ENCODE measurements at regions not wholly inside any gene's neighbourhood (a gene's known extent, or its start where the extent isn't known, plus 50 kb on each side); places are given as distances from the start of the nearest gene placed in this dataset.
"Not testable (repeated sequence)": the region's sequence is repeated elsewhere in the genome, so short reads cannot be mapped to it uniquely, and the experiment has no call there.

- H3K27ac Mint-ChIP-seq = no peak overlapping the region
- intact Hi-C loops (cut with micrococcal nuclease) = no loop called here
- H3K4me1 Mint-ChIP-seq (ENCODE audit: low read depth) = no peaks in the 10 kb centered on the region
- no peaks in the 10 kb centered on the region for H3K36me3 Mint-ChIP-seq (ENCODE audit: low read depth)
- no peaks in the 10 kb centered on the region for H3K9me3 Mint-ChIP-seq
- H3K4me3 Mint-ChIP-seq = no peak overlapping the region
- H3K27me3 Mint-ChIP-seq = peaks cover 1% of the 10 kb centered on the region
Observed at GRCh38 chr7:22066522-22066921, 120.8 kb upstream of the CDCA7L start.

GRCh38 chr7:22064816-22065215 is 119.1 kb upstream of the CDCA7L start:
- no peak overlapping the region for H3K27ac Mint-ChIP-seq
- intact Hi-C loops (cut with micrococcal nuclease) = no loop called here
- no peaks in the 10 kb centered on the region for H3K4me1 Mint-ChIP-seq (ENCODE audit: low read depth)
- no peaks in the 10 kb centered on the region for H3K9me3 Mint-ChIP-seq
- H3K27me3 Mint-ChIP-seq = peaks cover 1% of the 10 kb centered on the region
- H3K36me3 Mint-ChIP-seq (ENCODE audit: low read depth) = no peaks in the 10 kb centered on the region
- H3K4me3 Mint-ChIP-seq = no peak overlapping the region

- intact Hi-C loops (cut with micrococcal nuclease) = no loop called here
- Mint-ChIP-seq H3K9me3 (no peaks in the 10 kb centered on the region), H3K4me1 (ENCODE audit: low read depth) (no peaks in the 10 kb centered on the region), H3K27ac (no peak overlapping the region), H3K27me3 (peaks cover 1% of the 10 kb centered on the region), H3K36me3 (ENCODE audit: low read depth) (no peaks in the 10 kb centered on the region), H3K4me3 (no peak overlapping the region)
Observed at GRCh38 chr7:22061775-22062174, 116.1 kb upstream of the CDCA7L start.

GRCh38 chr7:22060863-22061262 is 115.2 kb upstream of the CDCA7L start:
- Mint-ChIP-seq H3K27ac (no peak overlapping the region), H3K36me3 (ENCODE audit: low read depth) (no peaks in the 10 kb centered on the region), H3K4me1 (ENCODE audit: low read depth) (no peaks in the 10 kb centered on the region), H3K9me3 (peaks cover 2% of the 10 kb centered on the region), H3K27me3 (no peaks in the 10 kb centered on the region), H3K4me3 (no peak overlapping the region)
- intact Hi-C loops (cut with micrococcal nuclease) = no loop called here

- intact Hi-C loops (cut with micrococcal nuclease) = no loop called here
- H3K36me3 Mint-ChIP-seq (ENCODE audit: low read depth) = no peaks in the 10 kb centered on the region
- H3K27ac Mint-ChIP-seq = no peak overlapping the region
- H3K27me3 Mint-ChIP-seq = no peaks in the 10 kb centered on the region
- peaks cover 9% of the 10 kb centered on the region for H3K9me3 Mint-ChIP-seq
- no peaks in the 10 kb centered on the region for H3K4me1 Mint-ChIP-seq (ENCODE audit: low read depth)
- H3K4me3 Mint-ChIP-seq = no peak overlapping the region
Observed at GRCh38 chr7:22060197-22060596, 114.5 kb upstream of the CDCA7L start.

DNA sequence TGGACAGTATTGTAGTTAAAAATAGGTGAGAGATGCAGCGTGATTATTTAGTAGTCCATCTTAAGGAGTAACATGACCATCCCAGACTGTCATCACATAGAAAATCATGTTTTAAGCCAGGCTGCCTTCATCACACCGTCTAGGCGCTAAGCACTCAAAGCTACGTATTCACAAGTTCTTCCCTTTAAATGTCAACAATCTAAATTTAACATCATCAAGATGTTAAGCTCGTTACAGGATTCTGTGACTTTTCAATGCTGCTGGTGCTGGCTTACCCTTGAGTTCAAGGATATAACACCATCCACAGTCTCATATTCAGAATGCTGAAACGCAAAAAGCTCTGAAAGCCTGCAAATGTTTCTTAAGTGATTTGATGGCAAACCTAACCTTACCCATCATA is 109.5 kb upstream of the CDCA7L start:
- no peak overlapping the region for H3K4me3 Mint-ChIP-seq
- H3K36me3 Mint-ChIP-seq (ENCODE audit: low read depth) = no peaks in the 10 kb centered on the region
- no peaks in the 10 kb centered on the region for H3K27me3 Mint-ChIP-seq
- no peaks in the 10 kb centered on the region for H3K4me1 Mint-ChIP-seq (ENCODE audit: low read depth)
- peaks cover 9% of the 10 kb centered on the region for H3K9me3 Mint-ChIP-seq
- H3K27ac Mint-ChIP-seq = no peak overlapping the region
- intact Hi-C loops (cut with micrococcal nuclease) = no loop called here

DNA sequence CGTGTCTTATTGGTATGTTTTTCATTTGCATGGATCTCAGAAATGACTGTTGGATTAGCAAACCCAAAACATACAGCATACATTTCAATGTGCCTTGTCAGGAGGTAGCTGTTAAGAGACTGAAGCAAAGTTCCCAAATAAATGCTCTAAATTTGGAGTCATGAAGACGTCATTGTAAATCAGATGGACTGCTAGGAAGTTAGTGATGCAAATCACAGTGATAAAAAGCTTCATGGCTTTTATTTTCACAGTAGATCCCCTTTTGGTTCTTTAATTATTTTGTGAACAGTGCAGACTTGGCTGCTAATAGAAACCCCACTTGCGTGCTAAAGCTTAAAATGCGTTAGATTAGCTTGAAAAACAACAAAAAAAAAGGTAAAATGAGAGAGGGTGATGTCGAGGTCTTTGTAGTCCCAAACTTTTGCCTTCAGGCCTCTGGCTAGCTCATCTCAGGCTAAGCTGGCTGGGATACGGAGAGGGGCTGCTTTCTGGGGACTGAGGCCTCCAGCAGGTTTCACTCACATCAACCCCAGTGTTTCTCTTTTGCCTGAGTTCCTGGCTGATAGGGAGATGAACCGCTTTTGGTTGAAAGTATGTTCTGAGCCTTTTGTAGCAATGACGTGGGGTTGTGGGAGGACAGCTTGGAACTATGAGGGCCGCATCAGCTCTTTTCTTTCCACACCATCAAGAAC is 107.1 kb upstream of the CDCA7L start:
- intact Hi-C loops (cut with micrococcal nuclease) = no loop called here
- Mint-ChIP-seq H3K27me3 (no peaks in the 10 kb centered on the region), H3K36me3 (ENCODE audit: low read depth) (no peaks in the 10 kb centered on the region), H3K4me3 (no peak overlapping the region), H3K4me1 (ENCODE audit: low read depth) (no peaks in the 10 kb centered on the region), H3K27ac (no peak overlapping the region), H3K9me3 (peaks cover 9% of the 10 kb centered on the region)

- Mint-ChIP-seq H3K36me3 (ENCODE audit: low read depth) (no peaks in the 10 kb centered on the region), H3K4me1 (ENCODE audit: low read depth) (no peaks in the 10 kb centered on the region), H3K27me3 (no peaks in the 10 kb centered on the region), H3K27ac (no peak overlapping the region), H3K4me3 (no peak overlapping the region), H3K9me3 (peaks cover 9% of the 10 kb centered on the region)
- intact Hi-C loops (cut with micrococcal nuclease) = no loop called here
Observed at GRCh38 chr7:22051886-22052673, 106.4 kb upstream of the CDCA7L start.

GRCh38 chr7:22049766-22050500 is 104.2 kb upstream of the CDCA7L start:
- no peak overlapping the region for H3K27ac Mint-ChIP-seq
- no peaks in the 10 kb centered on the region for H3K4me1 Mint-ChIP-seq (ENCODE audit: low read depth)
- no peak overlapping the region for H3K4me3 Mint-ChIP-seq
- no peaks in the 10 kb centered on the region for H3K36me3 Mint-ChIP-seq (ENCODE audit: low read depth)
- no peaks in the 10 kb centered on the region for H3K9me3 Mint-ChIP-seq
- H3K27me3 Mint-ChIP-seq = no peaks in the 10 kb centered on the region
- intact Hi-C loops (cut with micrococcal nuclease) = no loop called here

GRCh38 chr7:22043367-22043766 is 97.7 kb upstream of the CDCA7L start:
- Mint-ChIP-seq H3K4me1 (ENCODE audit: low read depth) (no peaks in the 10 kb centered on the region), H3K36me3 (ENCODE audit: low read depth) (no peaks in the 10 kb centered on the region), H3K4me3 (no peak overlapping the region), H3K27me3 (no peaks in the 10 kb centered on the region), H3K9me3 (no peaks in the 10 kb centered on the region), H3K27ac (no peak overlapping the region)
- intact Hi-C loops (cut with micrococcal nuclease) = no loop called here

DNA sequence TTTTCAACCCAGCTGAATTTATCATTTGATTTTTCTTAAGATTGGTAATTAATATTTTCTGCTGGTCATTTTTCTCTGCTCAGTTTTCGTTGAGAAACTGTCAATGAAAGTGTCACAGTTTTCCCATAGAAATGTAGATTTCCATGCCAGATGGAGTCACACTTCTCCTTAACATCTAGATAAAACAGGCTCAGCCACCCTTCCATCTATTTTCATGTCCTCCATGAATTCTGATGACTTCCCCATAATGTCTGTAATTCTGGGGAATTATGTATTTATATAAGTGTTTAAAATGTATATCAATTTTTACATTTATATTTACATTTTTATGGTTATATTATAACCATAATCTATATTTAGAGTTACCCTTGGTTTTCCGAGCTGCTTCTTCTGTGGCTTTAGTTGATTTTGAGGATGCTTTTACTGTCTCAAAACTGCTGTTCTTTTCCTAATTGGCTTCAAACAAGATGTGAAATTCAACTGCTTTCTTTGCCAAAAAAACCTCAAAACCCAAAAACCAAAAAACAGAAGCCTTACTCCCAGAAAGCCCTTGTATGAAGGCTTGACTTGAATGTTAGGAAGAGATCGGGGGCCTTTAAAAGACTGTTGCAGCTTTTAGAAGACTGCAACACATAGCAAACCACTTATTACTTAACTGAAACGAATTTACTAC is 95.4 kb upstream of the CDCA7L start:
- Mint-ChIP-seq H3K36me3 (ENCODE audit: low read depth) (no peaks in the 10 kb centered on the region), H3K27ac (no peak overlapping the region), H3K27me3 (no peaks in the 10 kb centered on the region), H3K9me3 (no peaks in the 10 kb centered on the region), H3K4me1 (ENCODE audit: low read depth) (no peaks in the 10 kb centered on the region), H3K4me3 (no peak overlapping the region)
- intact Hi-C loops (cut with micrococcal nuclease) = no loop called here

DNA sequence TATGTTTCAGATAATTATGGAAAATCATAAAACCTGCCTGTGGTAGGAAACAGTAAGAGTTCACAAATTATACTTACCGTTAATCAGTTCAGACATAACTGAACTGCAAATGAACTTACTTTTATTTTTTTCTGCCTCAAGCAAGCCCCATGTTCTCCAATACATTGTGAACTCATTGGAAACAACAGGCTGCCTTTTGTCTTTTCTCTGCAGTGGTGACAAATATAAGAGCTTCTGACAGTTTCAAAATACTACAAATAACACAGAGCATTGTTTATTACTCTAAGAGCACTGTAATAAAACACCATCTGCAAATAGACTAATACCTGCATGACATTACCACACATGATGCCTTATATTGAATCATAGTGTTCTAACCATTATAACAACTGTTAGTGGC is 94.0 kb upstream of the CDCA7L start:
- H3K27ac Mint-ChIP-seq = no peak overlapping the region
- no peaks in the 10 kb centered on the region for H3K27me3 Mint-ChIP-seq

GRCh38 chr7:22032356-22032755 is 86.7 kb upstream of the CDCA7L start:
- H3K36me3 Mint-ChIP-seq (ENCODE audit: low read depth); H3K27ac Mint-ChIP-seq; intact Hi-C loops (cut with micrococcal nuclease); H3K27me3 Mint-ChIP-seq; H3K4me3 Mint-ChIP-seq; H3K4me1 Mint-ChIP-seq (ENCODE audit: low read depth): not testable (repeated sequence)
- H3K9me3 Mint-ChIP-seq = peaks cover 14% of the 10 kb centered on the region

More for the DNA sequence above, 94.0 kb upstream of the CDCA7L start:
- Mint-ChIP-seq H3K4me3 (no peak overlapping the region), H3K36me3 (ENCODE audit: low read depth) (no peaks in the 10 kb centered on the region), H3K9me3 (no peaks in the 10 kb centered on the region), H3K4me1 (ENCODE audit: low read depth) (no peaks in the 10 kb centered on the region)
- intact Hi-C loops (cut with micrococcal nuclease) = no loop called here

DNA sequence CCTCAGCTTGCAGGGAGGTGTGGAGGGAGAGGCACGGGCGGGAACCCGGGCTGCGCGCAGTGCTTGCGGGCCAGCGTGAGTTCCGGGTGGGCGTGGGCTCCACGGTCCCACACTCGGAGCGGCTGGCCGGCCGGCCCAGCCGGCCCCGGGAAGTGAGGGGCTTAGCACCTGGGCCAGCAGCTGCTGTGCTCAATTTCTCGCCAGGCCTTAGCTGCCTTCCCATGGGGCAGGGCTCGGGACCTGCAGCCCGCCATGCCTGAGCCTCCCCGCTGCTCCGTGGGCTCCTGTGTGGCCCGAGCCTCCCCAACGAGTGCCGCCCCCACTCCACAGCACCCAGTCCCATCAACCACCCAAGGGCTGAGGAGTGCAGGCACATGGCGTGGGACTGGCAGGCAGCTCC is 83.0 kb upstream of the CDCA7L start:
- peaks cover 14% of the 10 kb centered on the region for H3K9me3 Mint-ChIP-seq
- H3K4me1 Mint-ChIP-seq (ENCODE audit: low read depth); H3K36me3 Mint-ChIP-seq (ENCODE audit: low read depth); intact Hi-C loops (cut with micrococcal nuclease); H3K4me3 Mint-ChIP-seq; H3K27me3 Mint-ChIP-seq; H3K27ac Mint-ChIP-seq: not testable (repeated sequence)
